ENCODE measurements at regions not wholly inside any gene's neighbourhood (a gene's known extent, or its start where the extent isn't known, plus 50 kb on each side); places are given as distances from the start of the nearest gene placed in this dataset.
"Not testable (repeated sequence)": the region's sequence is repeated elsewhere in the genome, so short reads cannot be mapped to it uniquely, and the experiment has no call there.

GRCh38 chr1:30569384-30569783 is 154.0 kb downstream of the MATN1 start:
- no peak for DNase-seq (ENCODE audit: low read depth in 3 of 3)

- no peak for DNase-seq (ENCODE audit: low read depth in 3 of 3)
Measured at GRCh38 chr1:30562559-30562958, 160.8 kb downstream of the MATN1 start.

GRCh38 chr1:30551603-30552002 is 171.8 kb downstream of the MATN1 start:
- no peak for DNase-seq (ENCODE audit: low read depth in 3 of 3)

- no peak for DNase-seq (ENCODE audit: low read depth in 3 of 3)
Measured at GRCh38 chr1:30550365-30551220, 172.8 kb downstream of the MATN1 start.

- not testable (repeated sequence) for DNase-seq (ENCODE audit: low read depth in 3 of 3)
Measured at GRCh38 chr1:30549872-30550271, 173.5 kb downstream of the MATN1 start.

- no peak for DNase-seq (ENCODE audit: low read depth in 3 of 3)
Measured at GRCh38 chr1:30548294-30548693, 175.1 kb downstream of the MATN1 start.

GRCh38 chr1:30547326-30547725 is 176.1 kb downstream of the MATN1 start:
- not testable (repeated sequence) for DNase-seq (ENCODE audit: low read depth in 3 of 3)

- no peak for DNase-seq (ENCODE audit: low read depth in 3 of 3)
Measured at GRCh38 chr1:30545365-30545764, 178.0 kb downstream of the MATN1 start.

- DNase-seq (ENCODE audit: low read depth in 3 of 3), result no peak
Measured at GRCh38 chr1:30541721-30542485, 181.5 kb downstream of the MATN1 start.

GRCh38 chr1:30540611-30541192 is 182.7 kb downstream of the MATN1 start:
- DNase-seq (ENCODE audit: low read depth in 3 of 3), result no peak

- no peak for DNase-seq (ENCODE audit: low read depth in 3 of 3)
Measured at GRCh38 chr1:30539884-30540283, 183.5 kb downstream of the MATN1 start.

- DNase-seq (ENCODE audit: low read depth in 3 of 3), result no peak
Measured at GRCh38 chr1:30538993-30539867, 184.2 kb downstream of the MATN1 start.

GRCh38 chr1:30538226-30538992 is 185.0 kb downstream of the MATN1 start:
- no peak for DNase-seq (ENCODE audit: low read depth in 3 of 3)

- DNase-seq (ENCODE audit: low read depth in 3 of 3), result no peak
Measured at GRCh38 chr1:30537279-30537678, 186.1 kb downstream of the MATN1 start.

- no peak for DNase-seq (ENCODE audit: low read depth in 3 of 3)
Measured at GRCh38 chr1:30536530-30536929, 186.9 kb downstream of the MATN1 start.

- no peak for DNase-seq (ENCODE audit: low read depth in 3 of 3)
Measured at GRCh38 chr1:30535595-30536325, 187.6 kb downstream of the MATN1 start.

GRCh38 chr1:30534551-30534940 is 188.8 kb downstream of the MATN1 start:
- DNase-seq (ENCODE audit: low read depth in 3 of 3), result no peak

GRCh38 chr1:30533796-30534550 is 189.4 kb downstream of the MATN1 start:
- no peak for DNase-seq (ENCODE audit: low read depth in 3 of 3)

- no peak for DNase-seq (ENCODE audit: low read depth in 3 of 3)
Measured at GRCh38 chr1:30533141-30533540, 190.2 kb downstream of the MATN1 start.

Measured in stimulated activated CD4-positive, alpha-beta T cell treated with anti-CD3 and anti-CD28 coated beads, TNF-alpha, amount 100 ng/mL, for 48 hours (primary cell).